Hematopoietic multipotent progenitor cell treated with erythropoietin and hydrocortisone succinate and interleukin-3 and kit ligand, for 17 days (in vitro differentiated cells): ENCODE measurements at regions not wholly inside any gene's neighbourhood (a gene's known extent, or its start where the extent isn't known, plus 50 kb on each side); places are given as distances from the start of the nearest gene placed in this dataset.

ENCODE experiments used
- DNase-seq: peaks from one replicate; pipeline ENCODE4 v3.0.0-alpha.2; 2015; ENCODE audit warnings: low spot score

- no peak for DNase-seq
These were observed 565.8 kb upstream of the DPPA4 start for GRCh38 chr3:109903100-109903499.

GRCh38 chr3:109910772-109911171 is 573.4 kb upstream of the DPPA4 start:
- DNase-seq: no peak

GRCh38 chr3:109918740-109919139 is 581.4 kb upstream of the DPPA4 start:
- DNase-seq: no peak

- no peak for DNase-seq
These were observed 583.4 kb upstream of the DPPA4 start for GRCh38 chr3:109920749-109921148.

GRCh38 chr3:109921509-109921908 is 584.2 kb upstream of the DPPA4 start:
- DNase-seq: no peak

GRCh38 chr3:109922856-109923255 is 585.5 kb upstream of the DPPA4 start:
- no peak for DNase-seq

GRCh38 chr3:109923431-109923830 is 586.1 kb upstream of the DPPA4 start:
- no peak for DNase-seq

GRCh38 chr3:109924196-109924595 is 586.9 kb upstream of the DPPA4 start:
- DNase-seq: no peak

- no peak for DNase-seq
These were observed 589.0 kb upstream of the DPPA4 start for GRCh38 chr3:109926376-109926775.

- DNase-seq: no peak
These were observed 589.8 kb upstream of the DPPA4 start for GRCh38 chr3:109927161-109927560.

- no peak for DNase-seq
These were observed 590.4 kb upstream of the DPPA4 start for GRCh38 chr3:109927726-109928125.

- DNase-seq: no peak
These were observed 593.2 kb upstream of the DPPA4 start for GRCh38 chr3:109930582-109930981.

- DNase-seq: no peak
These were observed 596.2 kb upstream of the DPPA4 start for GRCh38 chr3:109933576-109933975.

GRCh38 chr3:109939817-109940216 is 602.5 kb upstream of the DPPA4 start:
- no peak for DNase-seq

- no peak for DNase-seq
These were observed 605.8 kb upstream of the DPPA4 start for GRCh38 chr3:109943181-109943580.

GRCh38 chr3:109944836-109945235 is 607.5 kb upstream of the DPPA4 start:
- no peak for DNase-seq

GRCh38 chr3:109952924-109953323 is 615.6 kb upstream of the DPPA4 start:
- no peak for DNase-seq

GRCh38 chr3:109963831-109964230 is 626.5 kb upstream of the DPPA4 start:
- DNase-seq: no peak

- no peak for DNase-seq
These were observed 636.4 kb upstream of the DPPA4 start for GRCh38 chr3:109973733-109974132.

GRCh38 chr3:109977897-109978296 is 640.6 kb upstream of the DPPA4 start:
- no peak for DNase-seq

GRCh38 chr3:109982201-109982600 is 644.9 kb upstream of the DPPA4 start:
- DNase-seq: no peak

GRCh38 chr3:109984976-109985375 is 647.6 kb upstream of the DPPA4 start:
- no peak for DNase-seq

GRCh38 chr3:109985943-109986555 is 648.7 kb upstream of the DPPA4 start:
- DNase-seq: no peak

GRCh38 chr3:109994853-109995252 is 657.5 kb upstream of the DPPA4 start:
- DNase-seq: no peak

- DNase-seq: no peak
These were observed 658.0 kb upstream of the DPPA4 start for GRCh38 chr3:109995377-109995776.
